Transverse colon (tissue), 4 donors: ENCODE measurements at regions not wholly inside any gene's neighbourhood (a gene's known extent, or its start where the extent isn't known, plus 50 kb on each side); places are given as distances from the start of the nearest gene placed in this dataset.

Experiments used
- DNase-seq: peaks from one replicate; pipeline ENCODE4 v3.0.0-alpha.2; 2019
- H3K27ac ChIP-seq, 4 donors: fragments of 200-600 bp; sonication (generic); 2 replicates each; pipeline ENCODE4 v1.5.1; 2016 to 2018; ENCODE audit warnings: inconsistent platforms in 4 of 4
- H3K27me3 ChIP-seq: fragments of 200-600 bp; sonication (generic); 2 replicates; pipeline ENCODE4 v1.5.1; 2017; ENCODE audit warnings: inconsistent platforms
- H3K36me3 ChIP-seq, 4 donors: fragments of 200-600 bp; sonication (generic); 2 replicates each; pipeline ENCODE4 v1.5.1; 2017 to 2019; ENCODE audit warnings: inconsistent platforms in 4 of 4
- H3K4me1 ChIP-seq, 4 donors: fragments of 200-600 bp; sonication (generic); 2 replicates each; pipeline ENCODE4 v1.5.1; 2017 to 2020; ENCODE audit warnings: inconsistent platforms in 4 of 4
- H3K4me3 ChIP-seq, 4 donors: fragments of 200-600 bp; sonication (generic); 1 replicate in 1 of 4; 2 replicates in 3 of 4; pipeline versions ENCODE4 v1.5.1 to v1.6.1; 2017 to 2019; ENCODE audit warnings: inconsistent platforms in 4 of 4
- H3K9me3 ChIP-seq, 2 donors: fragments of 200-600 bp; sonication (generic); 2 replicates each; pipeline ENCODE4 v1.5.1; 2017 to 2019; ENCODE audit warnings: inconsistent platforms in 2 of 2
- CTCF ChIP-seq, 5 experiments: fragments of 200-600 bp in 3 of 5; fragments of 450-650 bp in 2 of 5; sonication (generic) in 3 of 5; IDR thresholded peaks; 1 replicate in 2 of 5; 2 replicates in 3 of 5; pipeline ENCODE4 v1.5.1; 2016 to 2017; ENCODE audit warnings: antibody characterized with exemption in 5 of 5, inconsistent platforms in 3 of 5, mild to moderate bottlenecking in 2 of 5, moderate library complexity in 1 of 5
- EP300 ChIP-seq: sonication (generic); formaldehyde crosslinking; IDR thresholded peaks from one replicate; pipeline ENCODE4 v1.6.1; 2017; ENCODE audit warnings: antibody characterized with exemption, low read depth
- POLR2A ChIP-seq: fragments of 450-650 bp; IDR thresholded peaks from one replicate; pipeline ENCODE4 v1.6.1; 2016; ENCODE audit warnings: antibody characterized with exemption, mild to moderate bottlenecking, moderate library complexity
- POLR2AphosphoS5 ChIP-seq, 3 donors: sonication (generic); formaldehyde crosslinking; IDR thresholded peaks; one replicate each; pipeline ENCODE4 v1.6.1; 2016; ENCODE audit warnings: antibody characterized with exemption in 3 of 3
- WGBS, 2 donors: methylation state at CpG; one replicate each; pipeline ENCODE4 v1.1.5; 2018; ENCODE audit warnings: low coverage in 1 of 2; 5-methylcytosine and 5-hydroxymethylcytosine counted together
- in situ Hi-C, 4 donors: fragments of 200-750 bp; cut with MboI; loops; one replicate each; pipeline versions ENCODE4 v1.15.0 to v1.15.1; 2017; ENCODE audit warnings: low sequenced_read_pairs in 3 of 4, low pct_ligation_motif_present in 1 of 4, low pct_unique_long_range_greater_than_20kb in 1 of 4
- intact Hi-C: fragments of 100-400 bp; cut with DNase I; formaldehyde crosslinking; loops from one replicate; pipeline ENCODE4 v1.15.1; 2023; ENCODE audit warnings: low total_unique reads

GRCh38 chr7:131042269-131043160 is 285.2 kb upstream of the MKLN1 start:
- H3K36me3 ChIP-seq, result no peaks in the 10 kb centered on the region
- H3K4me1 ChIP-seq, result peaks cover 18 to 38% (median 30%) of the 10 kb centered on the region in 4 donors
- H3K4me3 ChIP-seq, result no peak overlapping the region
- no peaks in the 10 kb centered on the region for H3K9me3 ChIP-seq
- in situ Hi-C loops, result loop anchor here in 2 of 4 donors (10.0 to 25.0 kb wide), 2 partner anchors 148 to 155 kb away; no protein-coding TSS in a partner anchor
- no peak for DNase-seq
- H3K27me3 ChIP-seq, result no peaks in the 10 kb centered on the region
- intact Hi-C loops, result no loop called here
- H3K27ac ChIP-seq, result peak overlapping the region in 1 of 4 donors; percentile 82
- TF ChIP-seq POLR2AphosphoS5 (IDR thresholded peaks at IDR 0.05) (no peak), CTCF (IDR thresholded peaks at IDR 0.05) (no peak), POLR2A (no peak), EP300 (no peak)
- 73 to 85% methylated on average over 4 to 7 of the region's 7 CpGs for WGBS, 2 donors

- 83 to 100% methylated on average over 1 of the region's 1 CpG for WGBS, 2 donors
- Histone ChIP-seq H3K36me3 (no peaks in the 10 kb centered on the region), H3K9me3 (no peaks in the 10 kb centered on the region), H3K27me3 (no peaks in the 10 kb centered on the region), H3K27ac (no peak overlapping the region), H3K4me3 (no peak overlapping the region), H3K4me1 (peaks cover 9 to 38% (median 27%) of the 10 kb centered on the region in 4 donors)
- intact Hi-C loops, result no loop called here
- no peak for DNase-seq
- in situ Hi-C loops, result loop anchor here in 2 of 4 donors (10.0 to 25.0 kb wide), 2 partner anchors 151 to 158 kb away; no protein-coding TSS in a partner anchor
- TF ChIP-seq POLR2AphosphoS5 (IDR thresholded peaks at IDR 0.05) (no peak), POLR2A (no peak), CTCF (IDR thresholded peaks at IDR 0.05) (no peak), EP300 (no peak)
Measured at GRCh38 chr7:131045526-131045925, 282.1 kb upstream of the MKLN1 start.

- Histone ChIP-seq H3K9me3 (no peaks in the 10 kb centered on the region), H3K4me3 (no peak overlapping the region), H3K4me1 (peaks cover 5 to 39% (median 26%) of the 10 kb centered on the region in 4 donors), H3K27ac (no peak overlapping the region), H3K27me3 (no peaks in the 10 kb centered on the region), H3K36me3 (no peaks in the 10 kb centered on the region)
- TF ChIP-seq POLR2A (no peak), POLR2AphosphoS5 (IDR thresholded peaks at IDR 0.05) (no peak), EP300 (no peak), CTCF (IDR thresholded peaks at IDR 0.05) (no peak)
- no peak for DNase-seq
- 100% methylated on average over 1 of the region's 1 CpG for WGBS, 2 donors
- in situ Hi-C loops, result loop anchor here in 2 of 4 donors (10.0 to 25.0 kb wide), 2 partner anchors 151 to 159 kb away; no protein-coding TSS in a partner anchor
- intact Hi-C loops, result no loop called here
Measured at GRCh38 chr7:131046246-131046645, 281.4 kb upstream of the MKLN1 start.

- Histone ChIP-seq H3K27me3 (no peaks in the 10 kb centered on the region), H3K9me3 (no peaks in the 10 kb centered on the region), H3K27ac (peak overlapping the region in 2 of 4 donors; percentile 10 to 24), H3K36me3 (no peaks in the 10 kb centered on the region), H3K4me3 (no peak overlapping the region), H3K4me1 (peaks cover 5 to 45% (median 32%) of the 10 kb centered on the region in 4 donors)
- WGBS, 2 donors, result 53 to 59% methylated on average over 2 of the region's 2 CpGs
- in situ Hi-C loops, result loop anchor here in 2 of 4 donors (10.0 to 25.0 kb wide), 2 partner anchors 153 to 160 kb away; no protein-coding TSS in a partner anchor
- intact Hi-C loops, result no loop called here
- no peak for DNase-seq
- TF ChIP-seq POLR2AphosphoS5 (IDR thresholded peaks at IDR 0.05) (no peak), CTCF (IDR thresholded peaks at IDR 0.05) (no peak), EP300 (no peak), POLR2A (no peak)
Measured at GRCh38 chr7:131047651-131048304, 279.9 kb upstream of the MKLN1 start.
